ENCODE measurements at regions not wholly inside any gene's neighbourhood (a gene's known extent, or its start where the extent isn't known, plus 50 kb on each side); places are given as distances from the start of the nearest gene placed in this dataset.

DNA sequence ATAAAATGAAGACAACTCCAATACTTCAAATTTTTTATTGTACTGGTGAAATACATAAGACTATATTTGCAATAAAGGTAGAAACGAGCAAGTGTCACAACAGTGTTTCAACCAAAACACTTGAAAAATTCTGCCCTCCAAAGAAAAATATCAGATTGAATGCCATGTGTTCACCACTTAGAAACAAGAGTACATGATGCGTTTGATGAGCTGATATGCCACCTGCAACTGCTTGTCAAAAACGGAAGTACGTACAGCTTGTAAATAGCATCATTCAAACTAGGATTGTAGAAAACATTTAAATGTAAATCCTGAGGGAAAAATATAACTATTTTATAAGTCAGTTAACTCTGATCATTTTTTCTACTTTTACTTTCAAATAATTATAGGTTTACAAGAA is 276.1 kb downstream of the ANTXR2 start:
- Histone ChIP-seq H3K4me1 (ENCODE audit: control insufficient read depth in 1 of 2, insufficient read depth in 2 of 2, low read depth in 1 of 2, low read length in 1 of 2) (no peaks in the 10 kb centered on the region), H3K9me3 (no peaks in the 10 kb centered on the region), H3K36me3 (replicated peaks in 1 of 2; ENCODE audit: control insufficient read depth in 1 of 2, insufficient read depth in 2 of 2, low read length in 1 of 2) (no peaks in the 10 kb centered on the region), H3F3A (replicated peaks; ENCODE audit: insufficient read depth) (no peaks in the 10 kb centered on the region), H3K9me2 (no peaks in the 10 kb centered on the region), H2AFZ (ENCODE audit: low read depth) (no peak overlapping the region), H3K4me3 (ENCODE audit: low read depth in 2 of 2, low read length in 1 of 2) (no peak overlapping the region), H3K27me3 (ENCODE audit: insufficient read depth) (no peaks in the 10 kb centered on the region), H3K9ac (no peak overlapping the region), H3K4me2 (no peak overlapping the region), H3K27ac (ENCODE audit: low read depth in 2 of 2, low read length in 1 of 2) (no peak overlapping the region), H3K79me2 (ENCODE audit: insufficient read depth) (no peaks in the 10 kb centered on the region), H4K20me1 (ENCODE audit: insufficient read depth) (no peaks in the 10 kb centered on the region)
- WGBS (ENCODE audit: low lambda C conversion rate) = 53% methylated on average over 4 of the region's 4 CpGs
- TF ChIP-seq CHD2 (IDR thresholded peaks at IDR 0.05; ENCODE audit: low read length, partially characterized antibody) = no peak
- no peak for TF ChIP-seq RAD21 (IDR thresholded peaks at IDR 0.05; ENCODE audit: low read length)
- TF ChIP-seq SMC3 (IDR thresholded peaks at IDR 0.05; ENCODE audit: low read depth, low read length) = no peak
- TF ChIP-seq TEAD4 (IDR thresholded peaks at IDR 0.05; ENCODE audit: borderline replicate concordance, insufficient read depth) = no peak
- 0 out of 2 replicates have a peak, but pooled peaks have one; percentile 12 for TF ChIP-seq GATA2 (CRISPR knock-in tag; IDR thresholded peaks at IDR 0.05)
- TF ChIP-seq, protein P1, sequence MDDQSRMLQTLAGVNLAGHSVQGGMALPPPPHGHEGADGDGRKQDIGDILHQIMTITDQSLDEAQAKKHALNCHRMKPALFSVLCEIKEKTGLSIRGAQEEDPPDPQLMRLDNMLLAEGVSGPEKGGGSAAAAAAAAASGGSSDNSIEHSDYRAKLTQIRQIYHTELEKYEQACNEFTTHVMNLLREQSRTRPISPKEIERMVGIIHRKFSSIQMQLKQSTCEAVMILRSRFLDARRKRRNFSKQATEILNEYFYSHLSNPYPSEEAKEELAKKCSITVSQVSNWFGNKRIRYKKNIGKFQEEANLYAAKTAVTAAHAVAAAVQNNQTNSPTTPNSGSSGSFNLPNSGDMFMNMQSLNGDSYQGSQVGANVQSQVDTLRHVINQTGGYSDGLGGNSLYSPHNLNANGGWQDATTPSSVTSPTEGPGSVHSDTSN (IDR thresholded peaks at IDR 0.05) = no peak
- ChIA-PET POLR2A (no interaction called here), CTCF (interaction anchor here (1.0 kb wide), 1 partner anchor 276 kb away, joined by 3 read pairs; the partner anchor contains the start of gene ANTXR2)
- no peak for DNase-seq

DNA sequence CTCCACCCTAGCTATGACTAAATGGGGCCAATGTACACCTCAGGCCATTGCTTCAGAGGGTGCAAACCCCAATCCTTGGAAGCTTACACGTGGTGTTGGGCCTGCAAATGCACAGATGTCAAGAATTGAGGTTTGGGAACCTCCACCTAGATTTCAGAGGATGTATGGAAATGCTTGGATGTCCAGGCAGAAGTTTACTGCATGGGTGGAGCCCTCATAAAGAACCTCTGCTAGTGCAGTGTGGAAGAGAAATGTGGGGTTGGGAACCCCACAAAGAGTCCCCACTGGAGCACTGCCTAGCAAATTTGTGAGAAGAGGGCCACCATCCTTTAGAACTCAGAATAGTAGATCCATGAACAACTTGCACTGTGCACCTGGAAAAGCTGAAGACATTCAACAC is 284.1 kb downstream of the ANTXR2 start:
- Histone ChIP-seq H3K9me2 (no peaks in the 10 kb centered on the region), H4K20me1 (ENCODE audit: insufficient read depth) (no peaks in the 10 kb centered on the region), H3K4me3 (ENCODE audit: low read depth in 2 of 2, low read length in 1 of 2) (no peak overlapping the region), H3K9ac (no peak overlapping the region), H3K79me2 (ENCODE audit: insufficient read depth) (no peaks in the 10 kb centered on the region), H3K36me3 (replicated peaks in 1 of 2; ENCODE audit: control insufficient read depth in 1 of 2, insufficient read depth in 2 of 2, low read length in 1 of 2) (no peaks in the 10 kb centered on the region), H3K4me2 (no peak overlapping the region), H3K27ac (ENCODE audit: low read depth in 2 of 2, low read length in 1 of 2) (no peak overlapping the region), H3K27me3 (ENCODE audit: insufficient read depth) (no peaks in the 10 kb centered on the region), H3K4me1 (ENCODE audit: control insufficient read depth in 1 of 2, insufficient read depth in 2 of 2, low read depth in 1 of 2, low read length in 1 of 2) (no peaks in the 10 kb centered on the region), H2AFZ (ENCODE audit: low read depth) (no peak overlapping the region), H3K9me3 (no peaks in the 10 kb centered on the region), H3F3A (replicated peaks; ENCODE audit: insufficient read depth) (no peaks in the 10 kb centered on the region)
- DNase-seq = no peak
- ChIA-PET POLR2A (no interaction called here), CTCF (no interaction called here)
- TF ChIP-seq TAF1 (IDR thresholded peaks at IDR 0.05; ENCODE audit: borderline replicate concordance, low read depth, low read length) (no peak), YY1 (IDR thresholded peaks at IDR 0.05; ENCODE audit: low read depth) (no peak), MXI1 (IDR thresholded peaks at IDR 0.05; ENCODE audit: low read depth, low read length) (no peak), FOSL2 (IDR thresholded peaks at IDR 0.05; ENCODE audit: borderline replicate concordance, low read depth) (no peak), RFX5 (IDR thresholded peaks at IDR 0.05; ENCODE audit: low read length) (no peak), GABPA (IDR thresholded peaks at IDR 0.05; ENCODE audit: low read depth) (no peak), TCF12 (IDR thresholded peaks at IDR 0.05) (no peak), POLR2AphosphoS5 (IDR thresholded peaks at IDR 0.05; ENCODE audit: low read depth, low read length) (no peak), SMC3 (IDR thresholded peaks at IDR 0.05; ENCODE audit: low read depth, low read length) (no peak), TEAD4 (IDR thresholded peaks at IDR 0.05; ENCODE audit: borderline replicate concordance, insufficient read depth) (no peak), JUND (IDR thresholded peaks at IDR 0.05) (no peak), EP300 (IDR thresholded peaks at IDR 0.05; ENCODE audit: borderline replicate concordance in 1 of 2, low read depth in 1 of 2, low read length in 1 of 2) (no peak)
- TF ChIP-seq, protein P2, sequence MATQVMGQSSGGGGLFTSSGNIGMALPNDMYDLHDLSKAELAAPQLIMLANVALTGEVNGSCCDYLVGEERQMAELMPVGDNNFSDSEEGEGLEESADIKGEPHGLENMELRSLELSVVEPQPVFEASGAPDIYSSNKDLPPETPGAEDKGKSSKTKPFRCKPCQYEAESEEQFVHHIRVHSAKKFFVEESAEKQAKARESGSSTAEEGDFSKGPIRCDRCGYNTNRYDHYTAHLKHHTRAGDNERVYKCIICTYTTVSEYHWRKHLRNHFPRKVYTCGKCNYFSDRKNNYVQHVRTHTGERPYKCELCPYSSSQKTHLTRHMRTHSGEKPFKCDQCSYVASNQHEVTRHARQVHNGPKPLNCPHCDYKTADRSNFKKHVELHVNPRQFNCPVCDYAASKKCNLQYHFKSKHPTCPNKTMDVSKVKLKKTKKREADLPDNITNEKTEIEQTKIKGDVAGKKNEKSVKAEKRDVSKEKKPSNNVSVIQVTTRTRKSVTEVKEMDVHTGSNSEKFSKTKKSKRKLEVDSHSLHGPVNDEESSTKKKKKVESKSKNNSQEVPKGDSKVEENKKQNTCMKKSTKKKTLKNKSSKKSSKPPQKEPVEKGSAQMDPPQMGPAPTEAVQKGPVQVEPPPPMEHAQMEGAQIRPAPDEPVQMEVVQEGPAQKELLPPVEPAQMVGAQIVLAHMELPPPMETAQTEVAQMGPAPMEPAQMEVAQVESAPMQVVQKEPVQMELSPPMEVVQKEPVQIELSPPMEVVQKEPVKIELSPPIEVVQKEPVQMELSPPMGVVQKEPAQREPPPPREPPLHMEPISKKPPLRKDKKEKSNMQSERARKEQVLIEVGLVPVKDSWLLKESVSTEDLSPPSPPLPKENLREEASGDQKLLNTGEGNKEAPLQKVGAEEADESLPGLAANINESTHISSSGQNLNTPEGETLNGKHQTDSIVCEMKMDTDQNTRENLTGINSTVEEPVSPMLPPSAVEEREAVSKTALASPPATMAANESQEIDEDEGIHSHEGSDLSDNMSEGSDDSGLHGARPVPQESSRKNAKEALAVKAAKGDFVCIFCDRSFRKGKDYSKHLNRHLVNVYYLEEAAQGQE (IDR thresholded peaks at IDR 0.05; ENCODE audit: low read depth, low read length) = no peak
- TF ChIP-seq, protein P3, sequence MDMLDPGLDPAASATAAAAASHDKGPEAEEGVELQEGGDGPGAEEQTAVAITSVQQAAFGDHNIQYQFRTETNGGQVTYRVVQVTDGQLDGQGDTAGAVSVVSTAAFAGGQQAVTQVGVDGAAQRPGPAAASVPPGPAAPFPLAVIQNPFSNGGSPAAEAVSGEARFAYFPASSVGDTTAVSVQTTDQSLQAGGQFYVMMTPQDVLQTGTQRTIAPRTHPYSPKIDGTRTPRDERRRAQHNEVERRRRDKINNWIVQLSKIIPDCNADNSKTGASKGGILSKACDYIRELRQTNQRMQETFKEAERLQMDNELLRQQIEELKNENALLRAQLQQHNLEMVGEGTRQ (IDR thresholded peaks at IDR 0.05; ENCODE audit: borderline replicate concordance, low read depth, low read length) = no peak
- TF ChIP-seq, protein P4, sequence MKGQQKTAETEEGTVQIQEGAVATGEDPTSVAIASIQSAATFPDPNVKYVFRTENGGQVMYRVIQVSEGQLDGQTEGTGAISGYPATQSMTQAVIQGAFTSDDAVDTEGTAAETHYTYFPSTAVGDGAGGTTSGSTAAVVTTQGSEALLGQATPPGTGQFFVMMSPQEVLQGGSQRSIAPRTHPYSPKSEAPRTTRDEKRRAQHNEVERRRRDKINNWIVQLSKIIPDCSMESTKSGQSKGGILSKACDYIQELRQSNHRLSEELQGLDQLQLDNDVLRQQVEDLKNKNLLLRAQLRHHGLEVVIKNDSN (IDR thresholded peaks at IDR 0.05; ENCODE audit: borderline replicate concordance, low read depth) = no peak
- WGBS (ENCODE audit: low lambda C conversion rate) = 9% methylated on average over 1 of the region's 1 CpG

All from SK-N-SH (cell line).